Trophoblast cell (in vitro differentiated cells and primary cell): ENCODE measurements at regions not wholly inside any gene's neighbourhood (a gene's known extent, or its start where the extent isn't known, plus 50 kb on each side); places are given as distances from the start of the nearest gene placed in this dataset.

Source experiments
- DNase-seq, 2 donors: peaks; one replicate each; pipeline ENCODE4 v3.0.0-alpha.2; 2016
- H2AFZ ChIP-seq: 2 replicates; pipeline ENCODE4 v1.6.1; 2013; ENCODE audit warnings: low read length, moderate library complexity, mild to moderate bottlenecking; ENCODE audit not compliant: insufficient read depth, poor library complexity
- H2AK5ac ChIP-seq: 2 replicates; pipeline ENCODE4 v1.6.1; 2013; ENCODE audit warnings: mild to moderate bottlenecking, low read length
- H2BK120ac ChIP-seq: 2 replicates; pipeline ENCODE4 v1.6.1; 2013; ENCODE audit warnings: low read length, mild to moderate bottlenecking, moderate library complexity; ENCODE audit not compliant: insufficient read depth, poor library complexity
- H2BK12ac ChIP-seq: 2 replicates; pipeline ENCODE4 v1.6.1; 2013; ENCODE audit warnings: mild to moderate bottlenecking, low read length, moderate library complexity
- H2BK5ac ChIP-seq: 2 replicates; pipeline ENCODE4 v1.6.1; 2013; ENCODE audit warnings: low read length, low read depth, moderate library complexity, mild to moderate bottlenecking; ENCODE audit not compliant: poor library complexity
- H3K14ac ChIP-seq: 2 replicates; pipeline ENCODE4 v1.6.1; 2013; ENCODE audit warnings: mild to moderate bottlenecking, low read length
- H3K18ac ChIP-seq: 2 replicates; pipeline ENCODE4 v1.6.1; 2013; ENCODE audit warnings: mild to moderate bottlenecking, low read length
- H3K23ac ChIP-seq: 2 replicates; pipeline ENCODE4 v1.6.1; 2013; ENCODE audit warnings: low read length
- H3K27ac ChIP-seq: 2 replicates; pipeline ENCODE4 v1.5.1; 2013; ENCODE audit warnings: low read depth, mild to moderate bottlenecking, inconsistent platforms, low read length, moderate library complexity
- H3K27me3 ChIP-seq: 2 replicates; pipeline ENCODE4 v1.6.1; 2013; ENCODE audit warnings: inconsistent platforms, mild to moderate bottlenecking, low read length, moderate library complexity; ENCODE audit not compliant: insufficient read depth
- H3K36me3 ChIP-seq, 2 experiments: 1 replicate in 1 of 2; 2 replicates in 1 of 2; pipeline ENCODE4 v1.6.1; 2013; ENCODE audit warnings: low read length in 2 of 2, mild to moderate bottlenecking in 2 of 2, moderate library complexity in 1 of 2; ENCODE audit not compliant: insufficient read depth in 2 of 2, control insufficient read depth in 1 of 2
- H3K4ac ChIP-seq: 2 replicates; pipeline ENCODE4 v1.6.1; 2013; ENCODE audit warnings: low read depth, mild to moderate bottlenecking, low read length, moderate library complexity
- H3K4me1 ChIP-seq, 2 experiments: 1 replicate in 1 of 2; 2 replicates in 1 of 2; pipeline ENCODE4 v1.6.1; 2013; ENCODE audit warnings: low read length in 2 of 2, mild to moderate bottlenecking in 2 of 2, moderate library complexity in 1 of 2; ENCODE audit not compliant: insufficient read depth in 2 of 2, control insufficient read depth in 1 of 2
- H3K4me2 ChIP-seq: 2 replicates; pipeline ENCODE4 v1.6.1; 2013; ENCODE audit warnings: inconsistent platforms, mild to moderate bottlenecking, low read length, moderate library complexity
- H3K4me3 ChIP-seq: 2 replicates; pipeline ENCODE4 v1.5.1; 2013; ENCODE audit warnings: mild to moderate bottlenecking, low read depth, low read length, inconsistent platforms
- H3K79me1 ChIP-seq: one replicate; pipeline ENCODE4 v1.6.1; 2013; ENCODE audit warnings: low read length
- H3K79me2 ChIP-seq: 2 replicates; pipeline ENCODE4 v1.6.1; 2013; ENCODE audit warnings: low read length, mild to moderate bottlenecking; ENCODE audit not compliant: control insufficient read depth, insufficient read depth, poor library complexity
- H3K9ac ChIP-seq: 2 replicates; pipeline ENCODE4 v1.6.1; 2013; ENCODE audit warnings: mild to moderate bottlenecking, low read length
- H3K9me3 ChIP-seq: 2 replicates; pipeline ENCODE4 v1.6.1; 2013; ENCODE audit warnings: low read depth, mild to moderate bottlenecking, control low read depth, inconsistent platforms, low read length; ENCODE audit not compliant: insufficient read depth
- H4K12ac ChIP-seq: 2 replicates; pipeline ENCODE4 v1.6.1; 2013; ENCODE audit warnings: low read depth, mild to moderate bottlenecking, low read length, moderate library complexity
- H4K8ac ChIP-seq: 2 replicates; pipeline ENCODE4 v1.6.1; 2013; ENCODE audit warnings: low read depth, mild to moderate bottlenecking, low read length, moderate library complexity
- H4K91ac ChIP-seq: one replicate; pipeline ENCODE4 v1.6.1; 2013; ENCODE audit warnings: low read depth, mild to moderate bottlenecking, low read length, moderate library complexity
- WGBS: extraction: QIAGEN DNeasy Blood & Tissue Kit; methylation state at CpG from one replicate; pipeline ENCODE4 v1.1.7; 2013; ENCODE audit warnings: missing lambda C conversion rate; ENCODE audit not compliant: insufficient read length, insufficient coverage; ENCODE audit errors: extremely low coverage; 5-methylcytosine and 5-hydroxymethylcytosine counted together

DNA sequence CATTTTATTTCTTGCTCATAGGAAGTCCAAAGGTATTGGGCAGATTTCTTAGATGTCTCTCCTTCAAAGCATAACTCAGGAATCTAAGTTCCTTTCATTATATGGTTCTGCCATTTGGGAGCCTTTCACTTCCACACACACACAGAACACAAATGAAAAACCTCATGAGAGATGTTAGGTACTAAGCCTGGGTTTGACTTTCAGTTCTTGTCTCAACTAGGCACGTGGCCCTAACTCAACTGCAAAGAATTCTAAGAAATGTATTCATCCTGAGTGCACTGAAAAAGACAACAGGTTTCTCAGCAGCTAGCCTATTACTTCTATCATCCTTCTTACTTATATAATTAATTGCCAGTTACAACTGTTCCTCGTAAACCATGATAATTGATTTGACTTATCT is 190.0 kb upstream of the SAMSN1 start:
- H3K79me1 ChIP-seq, result no peaks in the 10 kb centered on the region
- H3K4me3 ChIP-seq, result no peak overlapping the region
- H3K23ac ChIP-seq, result no peak overlapping the region
- H2AK5ac ChIP-seq, result no peak overlapping the region
- DNase-seq, result no peak
- H2BK12ac ChIP-seq, result no peak overlapping the region
- no peaks in the 10 kb centered on the region for H3K79me2 ChIP-seq
- no peak overlapping the region for H4K8ac ChIP-seq
- WGBS, result no CpG with 5 or more reads among the region's 2 CpGs
- H3K36me3 ChIP-seq, result no peaks in the 10 kb centered on the region
- no peak overlapping the region for H3K18ac ChIP-seq
- no peak overlapping the region for H3K14ac ChIP-seq
- H3K9me3 ChIP-seq, result no peaks in the 10 kb centered on the region
- H3K4ac ChIP-seq, result no peak overlapping the region
- no peak overlapping the region for H4K12ac ChIP-seq
- no peaks in the 10 kb centered on the region for H3K27me3 ChIP-seq
- no peak overlapping the region for H3K27ac ChIP-seq
- H3K4me1 ChIP-seq, result no peaks in the 10 kb centered on the region
- H2BK120ac ChIP-seq, result no peak overlapping the region
- H2BK5ac ChIP-seq, result no peak overlapping the region
- H4K91ac ChIP-seq, result no peak overlapping the region
- no peak overlapping the region for H3K4me2 ChIP-seq
- no peak overlapping the region for H2AFZ ChIP-seq
- no peak overlapping the region for H3K9ac ChIP-seq

DNA sequence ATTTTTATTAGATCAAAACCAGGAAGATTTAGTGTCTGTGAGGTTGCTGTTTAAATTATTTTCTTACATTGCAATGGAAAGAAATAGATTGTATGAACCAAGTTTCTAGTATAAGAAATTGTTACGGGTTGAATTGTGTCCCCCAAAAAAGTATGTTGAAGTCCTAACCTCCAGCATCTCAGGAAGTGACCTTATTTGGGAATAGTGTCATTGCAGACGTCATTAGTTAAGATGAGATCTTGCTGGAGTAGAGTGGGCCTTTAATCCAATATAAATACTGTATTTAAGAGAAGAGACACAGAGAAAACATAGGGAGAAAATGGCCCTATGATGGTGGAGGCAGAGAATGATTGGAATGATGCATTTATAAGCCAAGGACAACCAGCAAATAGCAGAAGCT is 188.7 kb upstream of the SAMSN1 start:
- H3K9me3 ChIP-seq, result no peaks in the 10 kb centered on the region
- no peak overlapping the region for H2BK12ac ChIP-seq
- no peak overlapping the region for H3K4ac ChIP-seq
- H2AK5ac ChIP-seq, result no peak overlapping the region
- H2AFZ ChIP-seq, result no peak overlapping the region
- no peaks in the 10 kb centered on the region for H3K79me2 ChIP-seq
- H3K4me2 ChIP-seq, result no peak overlapping the region
- H3K27ac ChIP-seq, result no peak overlapping the region
- H4K8ac ChIP-seq, result no peak overlapping the region
- no peak overlapping the region for H2BK120ac ChIP-seq
- WGBS, result no CpG with 5 or more reads among the region's 2 CpGs
- H3K36me3 ChIP-seq, result no peaks in the 10 kb centered on the region
- H4K12ac ChIP-seq, result no peak overlapping the region
- no peak overlapping the region for H3K4me3 ChIP-seq
- H3K14ac ChIP-seq, result no peak overlapping the region
- H3K9ac ChIP-seq, result no peak overlapping the region
- H3K27me3 ChIP-seq, result no peaks in the 10 kb centered on the region
- H3K4me1 ChIP-seq, result no peaks in the 10 kb centered on the region
- H3K23ac ChIP-seq, result no peak overlapping the region
- no peak overlapping the region for H3K18ac ChIP-seq
- no peak overlapping the region for H4K91ac ChIP-seq
- no peaks in the 10 kb centered on the region for H3K79me1 ChIP-seq
- H2BK5ac ChIP-seq, result no peak overlapping the region
- DNase-seq, result no peak

DNA sequence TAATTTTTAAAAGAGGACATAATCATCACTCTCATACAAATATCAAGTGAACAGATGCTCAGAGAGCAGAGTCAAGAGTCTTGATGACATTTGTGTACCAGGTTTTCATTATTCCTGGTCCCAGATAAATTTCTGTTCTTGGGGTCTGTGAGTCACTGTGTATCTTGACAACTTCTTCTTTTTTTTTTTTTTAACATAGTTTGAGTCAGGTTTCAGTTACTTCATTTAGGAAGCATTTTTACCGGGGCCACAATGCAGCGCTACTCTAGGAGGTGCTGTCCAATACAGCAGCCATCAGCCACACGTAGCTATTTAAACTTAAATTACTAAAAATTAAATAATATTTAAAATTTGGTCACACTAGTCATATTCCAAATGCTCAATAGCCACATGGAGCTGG is 188.1 kb upstream of the SAMSN1 start:
- Histone ChIP-seq H2BK12ac (no peak overlapping the region), H3K4me3 (no peak overlapping the region), H3K9me3 (no peaks in the 10 kb centered on the region), H3K18ac (no peak overlapping the region), H3K79me2 (no peaks in the 10 kb centered on the region), H2BK5ac (no peak overlapping the region), H3K27me3 (no peaks in the 10 kb centered on the region), H3K4me2 (no peak overlapping the region), H3K4ac (no peak overlapping the region), H3K79me1 (no peaks in the 10 kb centered on the region), H3K4me1 (no peaks in the 10 kb centered on the region), H4K12ac (no peak overlapping the region), H3K36me3 (no peaks in the 10 kb centered on the region), H3K14ac (no peak overlapping the region), H2BK120ac (no peak overlapping the region), H3K27ac (no peak overlapping the region), H3K9ac (no peak overlapping the region), H3K23ac (no peak overlapping the region), H2AFZ (no peak overlapping the region), H2AK5ac (no peak overlapping the region), H4K91ac (no peak overlapping the region), H4K8ac (no peak overlapping the region)
- peak; percentile 3 to 26 for DNase-seq
- no CpG with 5 or more reads among the region's 3 CpGs for WGBS

DNA sequence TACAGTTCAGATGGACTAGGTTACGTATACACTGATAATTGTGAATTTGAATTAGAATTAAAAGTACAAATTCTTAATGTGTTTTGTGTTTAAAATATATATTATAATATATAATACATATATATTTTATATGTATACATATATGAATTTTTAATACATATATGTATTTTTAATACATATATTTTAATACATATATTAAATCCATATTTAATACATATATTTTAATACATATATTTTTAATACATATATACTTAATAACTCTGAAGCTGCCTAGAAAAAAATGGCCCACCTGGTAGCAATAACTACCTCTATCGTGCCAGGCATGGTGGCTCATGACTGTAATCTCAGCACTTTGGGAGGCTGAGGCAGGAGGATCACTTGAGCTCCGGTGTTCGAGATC is 179.1 kb upstream of the SAMSN1 start:
- H3K14ac ChIP-seq, result no peak overlapping the region
- no peak for DNase-seq
- no peak overlapping the region for H2BK5ac ChIP-seq
- no peak overlapping the region for H4K91ac ChIP-seq
- H3K9me3 ChIP-seq, result no peaks in the 10 kb centered on the region
- no peak overlapping the region for H3K23ac ChIP-seq
- H3K27me3 ChIP-seq, result no peaks in the 10 kb centered on the region
- H3K79me2 ChIP-seq, result no peaks in the 10 kb centered on the region
- H4K12ac ChIP-seq, result no peak overlapping the region
- H2BK12ac ChIP-seq, result no peak overlapping the region
- H2AFZ ChIP-seq, result no peak overlapping the region
- WGBS, result no CpG with 5 or more reads among the region's 4 CpGs
- no peak overlapping the region for H4K8ac ChIP-seq
- no peak overlapping the region for H3K4me2 ChIP-seq
- no peak overlapping the region for H3K18ac ChIP-seq
- no peak overlapping the region for H2AK5ac ChIP-seq
- H3K9ac ChIP-seq, result no peak overlapping the region
- no peak overlapping the region for H2BK120ac ChIP-seq
- no peak overlapping the region for H3K4me3 ChIP-seq
- no peaks in the 10 kb centered on the region for H3K36me3 ChIP-seq
- H3K4me1 ChIP-seq, result no peaks in the 10 kb centered on the region
- H3K27ac ChIP-seq, result no peak overlapping the region
- no peak overlapping the region for H3K4ac ChIP-seq
- no peaks in the 10 kb centered on the region for H3K79me1 ChIP-seq
